ENCODE measurements at regions not wholly inside any gene's neighbourhood (a gene's known extent, or its start where the extent isn't known, plus 50 kb on each side); places are given as distances from the start of the nearest gene placed in this dataset.

- TF ChIP-seq EGR1 (IDR thresholded peaks at IDR 0.05) (no peak), TCF12 (IDR thresholded peaks at IDR 0.05; ENCODE audit: low read depth) (no peak), NFIC (IDR thresholded peaks at IDR 0.05) (no peak), CREB1 (IDR thresholded peaks at IDR 0.05; ENCODE audit: low read depth) (no peak), MAX (IDR thresholded peaks at IDR 0.05) (no peak), TEAD4 (IDR thresholded peaks at IDR 0.05) (no peak), REST (IDR thresholded peaks at IDR 0.05; ENCODE audit: low read depth) (no peak)
Measured at GRCh38 chr7:149701495-149702240, 71.7 kb downstream of the ZNF467 start.

- TF ChIP-seq NFIC (IDR thresholded peaks at IDR 0.05), result no peak
- no peak for TF ChIP-seq EP300 (IDR thresholded peaks at IDR 0.05; ENCODE audit: borderline replicate concordance)
- TF ChIP-seq TEAD4 (IDR thresholded peaks at IDR 0.05), result no peak
- no peak for TF ChIP-seq ZBTB7A (IDR thresholded peaks at IDR 0.05; ENCODE audit: low read depth)
- TF ChIP-seq RAD21 (IDR thresholded peaks at IDR 0.05; ENCODE audit: low read depth), result no peak
- TF ChIP-seq CREB1 (IDR thresholded peaks at IDR 0.05; ENCODE audit: low read depth), result no peak
- no peak for TF ChIP-seq REST (IDR thresholded peaks at IDR 0.05; ENCODE audit: low read depth)
- TF ChIP-seq TCF12 (IDR thresholded peaks at IDR 0.05; ENCODE audit: low read depth), result no peak
- no peak for TF ChIP-seq MAX (IDR thresholded peaks at IDR 0.05)
- TF ChIP-seq TAF1 (IDR thresholded peaks at IDR 0.05; ENCODE audit: low read depth), result no peak
Measured at GRCh38 chr7:149696280-149696679, 77.1 kb downstream of the ZNF467 start.

- TF ChIP-seq TEAD4 (IDR thresholded peaks at IDR 0.05) (no peak), MAX (IDR thresholded peaks at IDR 0.05) (no peak), REST (IDR thresholded peaks at IDR 0.05; ENCODE audit: low read depth) (no peak), CREB1 (IDR thresholded peaks at IDR 0.05; ENCODE audit: low read depth) (no peak), CEBPB (IDR thresholded peaks at IDR 0.05) (no peak), TCF12 (IDR thresholded peaks at IDR 0.05; ENCODE audit: low read depth) (no peak), FOXM1 (IDR thresholded peaks at IDR 0.05; ENCODE audit: borderline replicate concordance, low read depth) (no peak), EGR1 (IDR thresholded peaks at IDR 0.05) (no peak), NFIC (IDR thresholded peaks at IDR 0.05) (no peak), RAD21 (IDR thresholded peaks at IDR 0.05; ENCODE audit: low read depth) (no peak), ZBTB7A (IDR thresholded peaks at IDR 0.05; ENCODE audit: low read depth) (no peak), USF1 (IDR thresholded peaks at IDR 0.05) (no peak), YY1 (IDR thresholded peaks at IDR 0.05; ENCODE audit: low read depth) (no peak), TAF1 (IDR thresholded peaks at IDR 0.05; ENCODE audit: low read depth) (no peak), EP300 (IDR thresholded peaks at IDR 0.05; ENCODE audit: borderline replicate concordance) (no peak)
Measured at GRCh38 chr7:149692557-149692982, 80.8 kb downstream of the ZNF467 start.

- TF ChIP-seq TAF1 (IDR thresholded peaks at IDR 0.05; ENCODE audit: low read depth) (no peak), REST (IDR thresholded peaks at IDR 0.05; ENCODE audit: low read depth) (no peak), NFIC (IDR thresholded peaks at IDR 0.05) (no peak), MAX (IDR thresholded peaks at IDR 0.05) (no peak), CREB1 (IDR thresholded peaks at IDR 0.05; ENCODE audit: low read depth) (no peak), EGR1 (IDR thresholded peaks at IDR 0.05) (no peak), USF1 (IDR thresholded peaks at IDR 0.05) (no peak), RAD21 (IDR thresholded peaks at IDR 0.05; ENCODE audit: low read depth) (no peak), ZBTB7A (IDR thresholded peaks at IDR 0.05; ENCODE audit: low read depth) (no peak), EP300 (IDR thresholded peaks at IDR 0.05; ENCODE audit: borderline replicate concordance) (no peak), TEAD4 (IDR thresholded peaks at IDR 0.05) (no peak)
Measured at GRCh38 chr7:149692056-149692455, 81.3 kb downstream of the ZNF467 start.

Measured in Ishikawa (cell line).